CD1c-positive myeloid dendritic cell (primary cell): ENCODE measurements at regions not wholly inside any gene's neighbourhood (a gene's known extent, or its start where the extent isn't known, plus 50 kb on each side); places are given as distances from the start of the nearest gene placed in this dataset.
"Not testable (repeated sequence)": the region's sequence is repeated elsewhere in the genome, so short reads cannot be mapped to it uniquely, and the experiment has no call there.

Experiments used
- DNase-seq: peaks from one replicate; pipeline ENCODE4 v3.0.0-alpha.2; 2016; ENCODE audit errors: extremely low spot score

DNA sequence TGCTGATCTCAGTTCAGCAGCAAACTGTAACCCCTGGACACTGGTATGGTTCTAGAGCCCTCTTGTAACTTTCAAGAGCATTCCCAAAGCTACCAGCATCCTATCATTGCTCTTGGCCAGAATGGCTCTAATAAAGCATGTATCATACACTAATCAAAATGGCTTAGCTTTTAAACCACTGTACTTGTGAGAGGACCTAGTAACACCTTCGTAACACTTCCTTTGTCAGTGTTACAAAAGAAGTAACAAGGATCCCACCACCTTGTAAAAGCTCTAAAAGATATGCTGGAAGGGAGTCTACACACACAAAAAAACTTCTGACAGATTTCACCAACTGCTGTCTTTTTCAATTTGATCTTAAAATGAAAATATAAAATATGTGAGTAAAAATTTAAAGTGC is 144.7 kb downstream of the ALOX5 start:
- DNase-seq, result no peak

DNA sequence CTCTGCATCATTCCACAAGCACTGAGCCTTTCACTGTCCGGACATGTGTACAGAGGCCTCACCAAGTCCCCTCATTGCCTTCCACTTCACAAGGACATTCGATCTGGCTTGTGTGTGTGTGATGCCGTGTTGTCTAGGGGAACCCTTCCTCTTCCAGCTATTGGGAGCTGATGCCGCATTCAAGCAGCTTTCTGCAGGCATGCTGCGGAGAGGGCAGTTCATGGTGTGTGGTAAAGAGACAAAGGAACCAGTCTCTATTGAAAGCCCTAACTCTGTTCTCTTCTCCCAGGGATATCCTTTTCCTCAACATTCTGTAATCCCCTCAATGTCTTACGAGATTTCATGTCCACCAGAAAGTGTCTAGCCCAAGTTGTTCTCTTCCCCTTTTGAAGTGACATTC is 141.6 kb downstream of the ALOX5 start:
- DNase-seq, result no peak

GRCh38 chr10:45514291-45515270 is 140.6 kb downstream of the ALOX5 start:
- DNase-seq, result no peak

- no peak for DNase-seq
Observed at GRCh38 chr10:45513551-45513950, 139.5 kb downstream of the ALOX5 start.

- DNase-seq, result not testable (repeated sequence)
Observed at GRCh38 chr10:45511926-45512325, 137.9 kb downstream of the ALOX5 start.

- no peak for DNase-seq
Observed at GRCh38 chr10:45509491-45509890, 135.5 kb downstream of the ALOX5 start.

- DNase-seq, result no peak
Observed at GRCh38 chr10:45505311-45505710, 131.3 kb downstream of the ALOX5 start.

DNA sequence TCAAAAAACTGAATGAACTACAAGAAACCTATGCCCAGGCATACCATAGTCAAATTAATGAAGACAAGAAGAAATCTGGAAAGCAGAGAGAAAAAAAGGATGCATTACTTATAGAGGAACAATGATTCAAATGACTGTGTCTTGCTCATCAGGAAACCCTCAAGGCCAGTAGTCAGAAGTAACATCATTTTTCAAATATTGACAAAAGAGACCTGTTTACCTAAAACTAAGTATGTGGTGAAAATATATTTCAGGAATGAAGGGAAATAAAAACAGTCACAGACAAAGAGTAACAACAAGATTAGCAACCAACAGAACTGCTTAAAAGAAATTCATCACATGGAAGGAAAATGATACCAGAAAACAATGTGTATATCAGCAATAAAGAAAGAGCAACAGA is 128.4 kb downstream of the ALOX5 start:
- no peak for DNase-seq

- DNase-seq, result no peak
Observed at GRCh38 chr10:45501791-45502190, 127.8 kb downstream of the ALOX5 start.

GRCh38 chr10:45500798-45501197 is 126.8 kb downstream of the ALOX5 start:
- no peak for DNase-seq

GRCh38 chr10:45500304-45500703 is 126.3 kb downstream of the ALOX5 start:
- no peak for DNase-seq

DNA sequence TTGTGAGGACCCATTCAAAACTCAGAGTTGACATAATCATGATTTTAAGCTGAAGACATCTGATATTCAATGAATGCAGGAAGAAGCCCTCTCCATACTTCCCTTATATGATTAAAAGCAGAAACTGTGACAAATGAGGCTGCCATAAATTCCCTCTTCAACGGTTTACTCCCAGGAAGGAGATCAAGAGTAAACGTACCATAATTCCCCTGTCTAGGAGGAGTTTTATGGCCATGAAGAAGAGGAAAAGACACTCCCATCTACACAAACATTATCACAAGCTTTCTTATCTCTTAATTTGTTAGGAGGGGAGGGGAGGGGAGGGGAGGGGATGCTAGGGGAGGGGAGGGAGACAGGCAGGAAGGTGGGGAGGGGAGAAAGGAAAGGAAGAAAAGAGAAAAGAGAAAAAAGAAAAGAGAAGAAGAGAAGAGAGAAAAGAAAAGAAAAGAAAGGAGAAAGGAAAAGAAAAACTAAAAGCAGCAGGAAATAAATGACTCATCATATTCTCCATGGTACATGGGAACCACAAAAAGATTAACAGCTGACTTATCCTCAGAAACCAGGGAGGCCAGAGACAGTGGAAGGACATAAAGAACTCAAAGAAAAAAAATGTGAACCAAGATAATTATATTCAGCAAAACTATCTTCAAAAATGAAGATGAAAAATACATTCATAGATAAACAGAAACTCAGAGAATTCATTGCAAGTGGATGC is 121.6 kb downstream of the ALOX5 start:
- peak; percentile 5 for DNase-seq
